HFFc6 (cell line): ENCODE measurements at regions not wholly inside any gene's neighbourhood (a gene's known extent, or its start where the extent isn't known, plus 50 kb on each side); places are given as distances from the start of the nearest gene placed in this dataset.

Experiments used
- DNase-seq: peaks from one replicate; pipeline ENCODE4 v3.0.0-alpha.2; 2018
- H3K27ac Mint-ChIP-seq: 2 replicates; pipeline ENCODE4 v1.8.0; 2020; ENCODE audit warnings: mild to moderate bottlenecking, mixed read lengths
- H3K27me3 Mint-ChIP-seq: 2 replicates; pipeline ENCODE4 v1.8.0; 2021; ENCODE audit warnings: mild to moderate bottlenecking, moderate library complexity, mixed read lengths; ENCODE audit not compliant: insufficient read depth
- H3K36me3 Mint-ChIP-seq: 2 replicates; pipeline ENCODE4 v1.8.0; 2021; ENCODE audit warnings: low read depth, mixed read lengths
- H3K4me1 Mint-ChIP-seq: 2 replicates; pipeline ENCODE4 v1.8.0; 2020; ENCODE audit warnings: low read depth, mixed read lengths
- H3K4me3 Mint-ChIP-seq: 2 replicates; pipeline ENCODE4 v1.8.0; 2020; ENCODE audit warnings: mild to moderate bottlenecking, moderate library complexity, mixed read lengths
- H3K9me3 Mint-ChIP-seq: 2 replicates; pipeline ENCODE4 v1.8.0; 2020; ENCODE audit warnings: mild to moderate bottlenecking, mixed read lengths
- TF ChIP-seq, protein P1 (sequence below): fragments of 200-600 bp; sonication (generic); IDR thresholded peaks from 2 replicates; pipeline ENCODE4 v1.5.0; 2021; ENCODE audit warnings: antibody characterized with exemption, mild to moderate bottlenecking

DNA sequence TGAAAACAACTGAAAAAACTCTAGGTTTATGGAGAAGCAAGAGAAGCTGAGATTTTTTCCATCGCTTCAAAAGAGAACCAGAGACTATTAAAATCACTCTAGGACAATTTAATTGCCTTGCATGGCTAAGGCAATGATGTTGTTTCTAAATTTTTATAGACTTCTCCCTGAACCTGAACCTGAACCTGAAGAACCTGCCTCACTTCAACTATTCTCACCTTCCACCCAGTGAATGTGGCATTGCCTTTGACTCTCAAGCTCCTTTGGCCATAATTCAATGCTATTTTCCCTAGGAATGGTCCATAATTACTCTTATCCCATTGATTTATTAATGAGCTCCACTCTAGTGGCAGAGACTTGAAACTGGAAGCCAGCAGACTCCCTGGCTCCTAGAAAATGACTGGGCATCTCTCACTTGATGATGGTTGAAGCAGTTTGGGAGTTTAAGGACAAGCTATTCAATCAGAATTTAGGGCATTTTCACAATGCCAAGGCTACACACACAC lies 303.8 kb upstream of the UBE2E3 start:
- TF ChIP-seq, protein P1, sequence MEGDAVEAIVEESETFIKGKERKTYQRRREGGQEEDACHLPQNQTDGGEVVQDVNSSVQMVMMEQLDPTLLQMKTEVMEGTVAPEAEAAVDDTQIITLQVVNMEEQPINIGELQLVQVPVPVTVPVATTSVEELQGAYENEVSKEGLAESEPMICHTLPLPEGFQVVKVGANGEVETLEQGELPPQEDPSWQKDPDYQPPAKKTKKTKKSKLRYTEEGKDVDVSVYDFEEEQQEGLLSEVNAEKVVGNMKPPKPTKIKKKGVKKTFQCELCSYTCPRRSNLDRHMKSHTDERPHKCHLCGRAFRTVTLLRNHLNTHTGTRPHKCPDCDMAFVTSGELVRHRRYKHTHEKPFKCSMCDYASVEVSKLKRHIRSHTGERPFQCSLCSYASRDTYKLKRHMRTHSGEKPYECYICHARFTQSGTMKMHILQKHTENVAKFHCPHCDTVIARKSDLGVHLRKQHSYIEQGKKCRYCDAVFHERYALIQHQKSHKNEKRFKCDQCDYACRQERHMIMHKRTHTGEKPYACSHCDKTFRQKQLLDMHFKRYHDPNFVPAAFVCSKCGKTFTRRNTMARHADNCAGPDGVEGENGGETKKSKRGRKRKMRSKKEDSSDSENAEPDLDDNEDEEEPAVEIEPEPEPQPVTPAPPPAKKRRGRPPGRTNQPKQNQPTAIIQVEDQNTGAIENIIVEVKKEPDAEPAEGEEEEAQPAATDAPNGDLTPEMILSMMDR, result no peak
- H3K4me1 Mint-ChIP-seq, result peaks cover 36% of the 10 kb centered on the region
- H3K4me3 Mint-ChIP-seq, result no peak overlapping the region
- no peaks in the 10 kb centered on the region for H3K27me3 Mint-ChIP-seq
- no peak for DNase-seq
- H3K27ac Mint-ChIP-seq, result no peak overlapping the region
- no peaks in the 10 kb centered on the region for H3K36me3 Mint-ChIP-seq
- H3K9me3 Mint-ChIP-seq, result no peaks in the 10 kb centered on the region

- no peak for DNase-seq
- TF ChIP-seq, protein P1, result no peak
- Mint-ChIP-seq H3K9me3 (no peaks in the 10 kb centered on the region), H3K27me3 (no peaks in the 10 kb centered on the region), H3K36me3 (no peaks in the 10 kb centered on the region), H3K4me1 (peaks cover 36% of the 10 kb centered on the region), H3K4me3 (no peak overlapping the region), H3K27ac (no peak overlapping the region)
Observed at GRCh38 chr2:180675170-180675569, 305.2 kb upstream of the UBE2E3 start.

GRCh38 chr2:180672377-180672776 lies 308.0 kb upstream of the UBE2E3 start:
- no peak for DNase-seq
- no peaks in the 10 kb centered on the region for H3K27me3 Mint-ChIP-seq
- H3K4me1 Mint-ChIP-seq, result peaks cover 25% of the 10 kb centered on the region
- H3K27ac Mint-ChIP-seq, result no peak overlapping the region
- TF ChIP-seq, protein P1, result no peak
- no peaks in the 10 kb centered on the region for H3K36me3 Mint-ChIP-seq
- no peaks in the 10 kb centered on the region for H3K9me3 Mint-ChIP-seq
- no peak overlapping the region for H3K4me3 Mint-ChIP-seq

DNA sequence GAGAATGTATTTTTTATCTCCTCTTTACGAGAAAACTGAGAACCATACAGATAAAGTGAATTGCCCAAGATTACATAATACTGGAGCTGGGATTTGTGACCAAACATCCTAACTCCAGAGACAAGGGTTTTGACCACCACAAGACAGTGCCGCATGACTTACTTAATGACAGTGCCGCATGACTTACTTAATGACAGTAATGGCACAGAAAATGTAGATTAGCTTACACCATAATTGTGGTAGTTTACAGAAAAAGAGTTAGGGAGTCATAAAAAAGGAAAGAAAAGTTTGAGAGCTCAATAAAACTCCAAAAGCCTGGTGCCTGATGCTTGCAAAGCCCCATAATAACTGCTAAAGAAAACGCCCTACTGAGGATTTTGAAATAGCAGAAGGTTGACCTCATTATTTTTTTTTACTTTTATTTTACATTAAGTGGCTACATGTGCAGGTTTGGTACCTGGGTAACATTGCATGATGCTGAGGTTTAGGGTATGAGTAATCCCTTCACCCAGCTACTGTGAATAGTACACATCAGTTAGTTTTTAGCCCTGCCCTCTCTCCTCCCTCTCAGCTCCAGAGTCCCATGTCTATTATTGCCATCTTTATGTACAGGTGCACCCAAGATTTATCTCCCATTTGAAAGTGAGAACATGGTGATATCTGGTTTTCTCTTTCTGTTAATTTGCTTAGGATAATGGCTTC lies 310.0 kb upstream of the UBE2E3 start:
- Mint-ChIP-seq H3K9me3 (no peaks in the 10 kb centered on the region), H3K27ac (no peak overlapping the region)

DNA sequence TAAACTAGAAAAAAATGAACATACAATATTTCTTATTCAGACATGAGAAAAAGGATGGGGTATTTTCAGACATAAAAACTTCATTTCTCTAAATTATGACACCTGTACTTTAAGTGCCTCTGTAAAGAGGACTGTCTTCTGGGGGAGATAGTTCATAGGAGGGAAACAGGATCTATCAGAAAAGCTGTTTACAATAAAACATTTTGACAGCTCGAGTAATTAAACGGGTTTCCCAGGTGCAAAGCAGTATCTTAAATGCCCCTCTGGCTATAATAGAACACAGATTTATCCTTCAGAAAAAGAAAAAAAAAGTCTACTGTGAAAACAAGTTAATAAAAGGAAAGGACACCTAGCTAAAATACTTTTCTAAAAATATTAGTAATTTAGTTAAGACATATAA lies 311.4 kb upstream of the UBE2E3 start:
- Mint-ChIP-seq H3K36me3 (no peaks in the 10 kb centered on the region), H3K9me3 (no peaks in the 10 kb centered on the region), H3K27ac (no peak overlapping the region), H3K27me3 (no peaks in the 10 kb centered on the region), H3K4me3 (no peak overlapping the region), H3K4me1 (peaks cover under 1% of the 10 kb centered on the region; the same call in 1 of the 2 replicates)
- TF ChIP-seq, protein P1, result no peak
- no peak for DNase-seq

More for the DNA sequence above, 310.0 kb upstream of the UBE2E3 start:
- Mint-ChIP-seq H3K36me3 (no peaks in the 10 kb centered on the region), H3K4me1 (peaks cover 10% of the 10 kb centered on the region), H3K27me3 (no peaks in the 10 kb centered on the region), H3K4me3 (no peak overlapping the region)
- TF ChIP-seq, protein P1, result no peak
- DNase-seq, result no peak
